ENCODE measurements at regions not wholly inside any gene's neighbourhood (a gene's known extent, or its start where the extent isn't known, plus 50 kb on each side); places are given as distances from the start of the nearest gene placed in this dataset.
"Not testable (repeated sequence)": the region's sequence is repeated elsewhere in the genome, so short reads cannot be mapped to it uniquely, and the experiment has no call there.

DNA sequence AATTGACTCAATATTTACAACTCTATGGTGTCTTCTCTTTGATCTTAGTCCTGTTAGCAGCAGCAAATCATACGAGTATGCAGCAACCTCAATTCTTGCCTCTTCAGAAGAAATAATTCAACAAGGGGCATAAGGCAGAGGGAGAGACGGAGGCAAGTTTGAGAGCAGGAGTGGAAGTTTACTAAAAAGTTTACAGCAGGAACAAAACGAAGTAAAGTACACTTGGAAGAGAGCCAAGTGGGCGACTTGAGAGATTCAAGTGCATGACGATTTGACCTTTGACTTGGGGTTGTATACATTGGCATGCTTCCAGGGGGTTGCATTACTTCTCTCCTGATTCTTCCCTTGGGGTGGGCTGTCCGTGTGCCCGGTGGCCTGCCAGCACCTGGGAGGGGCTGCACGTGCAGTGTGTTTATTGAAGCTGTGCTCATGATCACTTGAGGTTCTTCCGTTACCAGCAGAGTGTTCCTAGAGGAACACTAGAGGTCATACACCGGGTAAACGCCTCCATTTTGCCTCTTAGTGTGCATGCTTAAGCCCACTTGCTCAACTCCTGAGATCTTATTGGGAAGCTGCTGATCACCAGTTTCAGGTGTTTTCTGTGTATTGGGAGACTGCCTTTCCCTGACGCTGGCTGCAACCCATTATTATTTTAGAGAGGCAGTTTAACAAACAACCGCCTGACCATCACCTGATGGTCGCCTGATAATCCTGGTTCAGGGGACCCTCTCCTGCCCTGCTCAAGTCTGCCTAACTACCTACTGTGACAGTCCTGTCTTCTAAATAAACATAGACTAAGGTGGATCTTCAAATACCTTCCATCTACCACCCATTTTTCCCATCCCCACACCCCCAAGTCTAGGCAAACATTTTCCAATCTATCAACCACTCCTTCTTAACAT is 172.4 kb upstream of the MYLIP start:
- peak; percentile 5 for DNase-seq (ENCODE audit: low read depth, low spot score)

DNA sequence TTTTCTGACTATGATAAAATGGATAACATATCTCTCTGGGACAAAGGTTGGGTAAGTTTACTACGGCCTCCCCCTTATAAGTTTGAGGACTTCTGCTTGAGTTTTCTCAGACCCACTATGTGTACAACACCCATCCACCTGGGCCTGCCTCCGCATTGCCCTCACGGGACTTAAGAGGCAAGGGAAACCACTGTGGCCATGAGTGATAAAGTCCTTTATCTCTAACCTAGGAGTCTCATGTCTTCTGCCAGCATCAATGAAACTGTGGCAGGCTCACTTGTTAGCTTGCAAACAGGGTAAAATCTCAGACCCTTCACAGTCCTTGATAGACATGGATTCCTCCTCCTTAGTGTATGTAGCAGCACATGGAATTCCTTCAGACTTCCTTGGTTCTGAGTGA is 173.4 kb upstream of the MYLIP start:
- DNase-seq (ENCODE audit: low read depth, low spot score) = no peak

DNA sequence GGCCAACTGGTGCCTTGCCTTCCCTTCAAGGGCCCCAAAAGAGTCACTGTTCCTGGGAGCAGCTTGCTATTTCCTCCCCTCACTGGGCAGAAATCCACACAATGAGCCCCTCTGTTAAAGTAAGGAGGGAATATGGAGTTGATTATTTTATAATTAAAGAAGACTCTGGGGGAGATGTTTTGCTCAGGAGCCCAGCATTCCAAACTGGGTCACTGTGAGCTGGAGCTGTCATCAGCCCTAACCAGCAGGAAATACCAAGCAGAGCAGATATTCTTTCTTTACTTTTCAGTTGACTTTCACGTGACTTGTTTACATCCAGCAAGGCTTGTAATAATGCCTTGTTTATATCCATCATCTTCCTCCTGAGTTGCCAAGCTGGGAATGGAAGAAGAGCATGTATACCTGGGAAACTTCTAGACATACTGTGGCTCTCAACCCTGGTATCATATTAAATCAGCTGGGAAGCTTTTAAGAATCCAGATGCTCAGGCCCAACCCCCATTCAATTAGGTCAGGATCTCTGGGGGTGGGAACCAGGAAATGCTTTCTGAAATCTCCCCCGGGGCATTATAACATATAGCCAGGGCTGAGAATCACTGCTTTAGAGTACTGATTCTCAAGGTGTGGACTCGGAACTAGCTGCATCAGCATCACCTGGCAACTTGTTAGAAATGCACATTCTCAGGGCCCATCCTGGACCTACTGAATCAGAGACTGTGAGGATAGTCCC is 175.6 kb upstream of the MYLIP start:
- DNase-seq (ENCODE audit: low read depth, low spot score) = peak; percentile 4

DNA sequence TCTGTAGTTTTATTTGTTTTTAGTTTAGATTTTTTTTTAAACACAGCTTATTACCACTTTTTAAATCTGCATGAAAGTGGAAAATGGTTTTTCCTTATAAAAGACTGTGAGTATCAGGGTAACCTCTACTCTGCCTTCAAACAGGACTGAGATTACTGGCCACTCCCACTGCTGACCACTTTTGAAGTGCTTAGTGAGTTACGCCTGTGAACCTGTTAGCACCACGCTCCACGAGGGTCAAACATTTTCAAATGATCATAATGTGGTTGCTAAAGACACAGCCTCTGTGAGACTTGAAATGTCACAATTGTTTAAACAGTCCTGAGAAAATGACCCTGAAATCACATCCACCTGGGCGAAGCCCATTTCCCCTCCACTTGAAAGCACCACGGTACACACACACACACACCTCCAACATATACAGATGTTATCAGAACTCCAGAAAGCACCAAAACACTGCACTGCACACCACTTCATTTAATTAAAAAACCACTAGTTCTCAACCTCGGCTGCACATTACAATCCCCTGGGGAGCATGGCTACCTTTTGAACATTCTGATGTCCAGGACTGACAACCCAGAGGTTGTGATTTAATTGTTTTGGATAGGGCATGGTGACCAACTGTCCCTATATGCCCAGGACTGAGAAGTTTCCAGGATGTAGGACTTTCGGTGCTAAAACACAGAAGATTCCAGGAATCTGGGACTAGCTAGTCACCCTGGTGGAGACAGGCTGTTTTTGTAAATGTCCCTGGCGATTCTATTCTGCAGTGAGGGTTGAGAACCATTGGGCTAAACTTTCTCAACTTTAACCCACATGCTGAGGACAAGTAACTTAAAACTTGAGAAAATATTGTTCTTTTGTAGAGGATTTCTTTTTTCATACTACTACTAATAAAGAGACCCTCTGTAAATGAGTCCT is 176.4 kb upstream of the MYLIP start:
- no peak for DNase-seq (ENCODE audit: low read depth, low spot score)

DNA sequence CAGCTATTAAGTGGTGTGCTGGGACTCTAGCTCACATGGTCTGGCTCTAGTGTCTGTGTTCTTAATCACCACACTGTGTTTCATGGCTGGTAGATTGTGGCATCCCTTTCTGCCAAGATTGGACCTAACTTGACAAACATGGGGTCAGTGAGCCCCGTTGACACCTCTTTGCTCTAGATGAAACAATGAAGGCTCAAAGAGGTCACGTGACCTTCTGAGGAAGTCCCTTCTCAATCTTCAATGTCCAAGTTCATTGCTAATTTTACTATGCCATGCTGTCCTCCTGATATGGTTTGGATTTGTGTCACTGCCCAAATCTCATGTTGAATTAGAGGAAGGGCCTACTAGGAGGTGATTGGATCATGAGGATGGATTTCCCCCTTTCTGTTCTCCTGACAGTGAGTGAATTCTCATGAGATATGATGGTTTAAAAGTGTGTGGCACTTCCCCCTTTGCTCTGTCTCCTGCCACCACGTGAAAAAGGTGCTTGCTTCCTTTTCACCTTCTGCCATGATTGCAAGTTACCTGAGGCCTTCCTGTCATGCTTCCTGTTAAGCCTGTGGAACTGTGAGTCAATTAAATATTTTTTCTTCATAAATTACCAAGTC is 177.8 kb upstream of the MYLIP start:
- DNase-seq (ENCODE audit: low read depth, low spot score) = no peak

DNA sequence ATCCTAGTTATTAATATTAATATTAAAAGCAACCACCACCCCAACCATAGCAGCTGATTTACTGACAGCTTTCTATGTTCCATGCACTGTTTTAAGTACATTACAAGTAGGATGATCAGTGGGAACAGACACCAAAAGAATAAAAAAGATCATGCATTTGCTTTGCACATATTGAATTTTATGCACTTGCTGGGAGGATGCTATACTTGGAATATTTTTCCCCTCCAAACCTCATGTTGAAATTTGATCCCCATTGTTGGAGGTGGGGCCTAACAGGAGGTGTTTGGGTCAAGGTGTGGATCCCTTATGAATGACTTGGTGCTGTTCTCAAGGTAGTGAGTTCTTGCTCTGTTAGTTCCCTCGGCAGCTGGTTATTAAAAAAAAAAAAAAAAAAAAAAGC is 178.9 kb upstream of the MYLIP start:
- DNase-seq (ENCODE audit: low read depth, low spot score) = no peak

DNA sequence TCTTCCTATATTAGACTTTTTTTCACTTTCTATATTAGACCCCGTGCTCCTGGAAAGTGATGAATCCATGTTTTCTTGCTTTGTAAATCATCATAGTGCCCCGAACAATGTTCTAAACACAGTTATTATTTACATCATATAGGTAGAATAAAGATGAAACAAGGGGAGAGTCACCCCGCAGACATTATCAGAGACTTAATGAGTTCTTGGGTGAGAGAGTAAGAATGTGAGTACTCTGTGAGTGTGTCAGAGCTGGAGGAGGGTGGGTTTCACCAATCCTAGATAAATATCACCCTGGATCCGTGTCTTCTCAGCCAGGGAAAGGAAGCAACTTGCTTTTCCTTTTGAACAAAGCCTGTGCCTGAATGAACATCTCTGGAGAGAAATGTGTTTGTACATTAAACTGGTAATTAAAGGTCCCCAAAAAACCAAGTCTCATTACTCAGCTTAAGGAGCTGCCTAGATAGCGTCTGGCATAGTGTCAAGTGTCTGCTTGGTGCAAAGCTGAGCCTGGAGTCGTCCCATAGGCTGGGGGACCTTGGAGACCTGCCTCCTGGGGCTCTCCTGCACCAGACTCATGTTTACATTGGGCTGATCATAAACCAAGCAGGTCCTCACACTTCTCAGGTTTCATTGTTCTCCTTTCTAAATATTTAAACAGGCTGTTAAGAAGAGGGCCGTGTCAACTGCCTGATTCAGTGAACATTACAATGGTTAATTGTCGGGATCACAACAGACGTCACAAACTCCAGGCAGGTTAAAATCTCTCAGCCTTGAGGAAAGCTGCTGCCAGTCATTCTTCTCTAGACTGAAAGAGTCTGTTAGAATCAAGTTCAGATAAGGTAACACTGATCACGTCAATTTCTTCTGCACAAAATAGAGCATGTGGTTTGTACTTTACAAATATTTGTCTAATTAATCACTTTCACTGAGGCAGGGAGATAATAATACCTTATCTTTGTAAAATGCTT is 179.7 kb upstream of the MYLIP start:
- peak; percentile 29 for DNase-seq (ENCODE audit: low read depth, low spot score)

DNA sequence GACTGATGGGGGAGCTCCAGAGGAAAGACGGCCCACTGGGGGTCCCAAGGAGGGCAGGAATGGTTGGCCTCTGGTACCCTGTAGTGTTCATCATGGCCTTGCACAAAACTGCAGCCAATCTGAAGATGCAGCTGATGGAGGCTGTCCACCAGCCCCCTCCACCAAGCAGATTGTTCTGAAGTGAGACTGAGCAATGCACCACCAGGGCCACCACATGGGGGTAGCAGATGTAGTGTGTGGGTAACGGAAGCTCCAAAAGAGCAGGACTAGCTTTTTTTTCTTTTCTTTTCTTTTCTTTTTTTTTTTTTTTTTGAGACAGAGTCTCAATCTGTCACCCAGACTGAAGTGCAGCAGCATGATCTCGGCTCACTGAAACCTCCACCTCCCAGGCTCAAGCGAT is 181.0 kb upstream of the MYLIP start:
- no peak for DNase-seq (ENCODE audit: low read depth, low spot score)

DNA sequence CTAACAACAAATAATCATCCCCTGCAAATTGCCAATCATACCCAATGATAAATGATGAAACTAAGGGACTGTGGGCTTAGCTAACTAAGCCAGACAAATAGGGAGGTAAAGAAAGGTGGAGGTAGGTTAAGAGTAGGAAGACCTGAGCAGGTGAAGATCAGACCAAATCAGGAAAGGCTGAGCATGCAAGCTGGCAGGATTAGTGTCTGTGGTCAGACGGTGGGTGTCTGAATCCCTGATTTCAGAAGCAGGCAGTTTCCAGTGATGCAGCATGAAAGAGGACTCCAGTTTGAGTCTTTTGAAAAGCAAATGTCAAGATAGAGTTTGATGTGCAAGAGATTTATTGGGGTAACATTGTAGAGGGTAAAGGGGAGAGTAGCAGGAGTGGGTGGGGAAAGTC is 181.4 kb upstream of the MYLIP start:
- no peak for DNase-seq (ENCODE audit: low read depth, low spot score)

DNA sequence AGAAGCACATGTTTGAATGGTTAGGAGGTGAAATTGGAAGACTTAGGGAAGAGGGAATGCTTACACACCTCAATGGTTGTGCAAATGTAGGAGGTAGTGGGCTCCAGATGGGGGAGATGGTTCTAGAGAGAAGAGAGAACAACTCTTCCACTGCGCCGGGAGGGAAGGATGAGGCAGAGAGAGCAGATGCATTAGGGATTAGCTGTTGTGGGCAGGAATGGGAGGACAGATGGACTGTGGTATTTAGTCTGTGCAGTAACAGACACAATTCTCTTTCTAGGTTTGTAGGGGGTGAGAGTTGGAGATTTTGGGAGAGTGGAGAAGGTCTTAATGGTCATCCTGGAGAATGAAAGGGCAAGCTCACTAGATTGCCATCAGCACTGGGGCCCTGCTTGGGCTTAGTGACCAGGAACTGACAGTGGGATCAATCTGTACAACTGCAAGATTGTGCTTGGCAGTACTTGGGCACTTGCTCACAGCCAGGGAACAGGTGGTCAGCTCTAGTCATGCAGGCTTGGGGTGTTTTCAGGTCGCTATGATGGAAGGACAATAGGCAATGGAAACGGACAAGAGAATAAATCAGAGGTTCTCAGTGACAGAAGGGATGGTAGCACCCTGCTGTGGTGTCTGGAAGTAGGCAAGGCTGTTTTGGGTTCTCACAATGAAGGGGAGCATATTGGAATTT is 182.0 kb upstream of the MYLIP start:
- no peak for DNase-seq (ENCODE audit: low read depth, low spot score)

DNA sequence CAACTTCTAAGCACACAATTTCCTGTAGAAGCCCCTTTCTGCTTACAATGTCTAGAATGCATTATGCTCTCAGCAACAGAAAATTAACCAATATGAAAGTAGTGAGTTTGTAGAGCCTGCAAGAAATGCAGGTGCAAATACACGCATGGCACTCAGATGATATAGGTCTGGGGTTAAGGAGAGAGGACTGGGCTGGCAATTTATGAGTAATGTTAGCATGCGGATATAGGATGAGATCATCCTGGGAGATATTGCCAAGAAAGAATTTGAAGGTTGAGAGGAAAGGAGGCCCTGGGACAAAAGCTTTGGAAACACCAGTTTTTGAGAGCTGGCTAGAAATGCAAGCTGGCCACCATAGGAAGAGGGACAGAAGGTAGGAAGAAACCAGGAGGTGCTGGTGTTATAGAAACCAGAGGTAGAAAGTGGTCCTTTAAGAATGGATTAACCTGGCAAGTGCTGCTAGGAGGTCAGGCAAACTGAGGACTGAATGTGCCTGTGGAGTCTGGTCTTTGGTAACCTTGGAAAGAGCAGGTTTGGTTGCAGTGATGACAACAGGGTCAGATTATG is 183.2 kb upstream of the MYLIP start:
- DNase-seq (ENCODE audit: low read depth, low spot score) = peak; percentile 4

DNA sequence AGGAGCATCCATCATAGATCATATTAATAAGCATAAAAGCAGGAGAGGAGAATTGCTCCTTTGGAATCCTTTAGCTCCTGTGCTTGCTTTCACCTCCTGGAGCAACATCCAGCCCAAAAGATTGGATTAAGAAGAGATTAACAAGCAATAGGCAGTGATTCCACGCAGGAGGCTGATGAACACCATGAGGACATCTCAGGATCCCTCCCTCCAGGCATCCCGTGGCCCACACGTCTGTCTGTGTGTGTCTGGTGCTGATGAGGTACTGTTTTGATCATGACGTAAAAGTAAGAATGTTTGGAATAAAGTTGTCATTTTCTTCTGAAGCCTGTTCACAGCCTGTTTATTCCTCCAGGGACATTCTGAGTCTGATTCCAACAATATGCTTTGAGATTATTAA is 185.5 kb upstream of the MYLIP start:
- DNase-seq (ENCODE audit: low read depth, low spot score) = no peak

DNA sequence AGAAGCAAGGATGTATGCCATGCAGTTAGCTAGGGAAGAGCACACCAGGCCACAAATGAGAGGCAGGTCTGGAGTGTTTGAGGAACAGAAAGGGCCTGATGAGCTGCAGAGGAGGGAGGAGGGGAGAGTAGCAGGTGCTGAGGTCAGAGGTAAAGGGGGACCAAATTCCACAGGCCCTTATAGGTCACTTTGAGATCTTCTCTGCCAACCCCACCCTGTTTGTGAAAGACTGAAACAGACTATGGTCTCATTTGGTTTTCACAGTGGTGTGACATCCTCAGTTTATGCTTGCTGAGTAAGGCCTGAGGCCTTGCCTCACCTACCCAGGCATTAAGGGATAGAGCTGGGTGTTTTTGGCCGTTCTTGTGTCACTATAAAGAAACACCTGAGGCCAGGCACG is 187.7 kb upstream of the MYLIP start:
- DNase-seq (ENCODE audit: low read depth, low spot score) = no peak

DNA sequence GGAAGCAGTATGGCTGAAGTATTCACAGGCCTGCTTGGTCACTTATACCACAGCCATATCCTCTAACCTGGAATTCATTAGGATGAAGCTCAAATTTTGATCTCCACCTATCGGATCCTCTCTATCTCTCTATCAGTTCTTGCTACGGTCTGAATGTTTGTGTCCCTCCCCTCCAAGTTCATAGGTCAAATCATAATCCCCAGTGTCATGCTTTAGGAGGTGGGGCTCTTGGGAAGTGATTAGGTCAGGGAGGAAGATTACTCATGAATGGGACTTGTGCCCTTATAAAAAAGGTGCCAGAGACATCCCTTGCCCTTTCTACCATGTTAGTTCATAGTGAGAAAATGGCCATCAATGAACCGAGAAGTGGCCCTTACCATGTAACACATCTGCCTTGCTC is 190.8 kb upstream of the MYLIP start:
- no peak for DNase-seq (ENCODE audit: low read depth, low spot score)

DNA sequence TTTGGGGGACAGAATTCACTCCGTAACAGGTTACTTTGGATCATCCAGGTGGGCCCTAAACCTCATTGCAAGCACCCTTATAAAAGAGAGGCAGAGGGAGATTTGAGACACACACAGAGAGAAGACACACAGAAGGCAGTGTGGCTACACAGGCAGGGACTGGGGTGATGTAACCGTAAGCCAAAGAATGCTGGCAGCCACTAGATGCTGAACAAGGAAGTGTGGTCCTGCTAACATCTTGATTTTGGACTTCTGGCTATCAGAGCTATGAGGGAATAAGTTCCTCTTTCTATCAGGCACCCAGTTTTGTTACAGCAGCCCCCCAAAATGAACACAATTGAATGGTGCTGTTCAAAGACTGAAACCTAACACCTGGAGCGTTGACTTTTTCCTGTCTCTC is 191.3 kb upstream of the MYLIP start:
- DNase-seq (ENCODE audit: low read depth, low spot score) = no peak

DNA sequence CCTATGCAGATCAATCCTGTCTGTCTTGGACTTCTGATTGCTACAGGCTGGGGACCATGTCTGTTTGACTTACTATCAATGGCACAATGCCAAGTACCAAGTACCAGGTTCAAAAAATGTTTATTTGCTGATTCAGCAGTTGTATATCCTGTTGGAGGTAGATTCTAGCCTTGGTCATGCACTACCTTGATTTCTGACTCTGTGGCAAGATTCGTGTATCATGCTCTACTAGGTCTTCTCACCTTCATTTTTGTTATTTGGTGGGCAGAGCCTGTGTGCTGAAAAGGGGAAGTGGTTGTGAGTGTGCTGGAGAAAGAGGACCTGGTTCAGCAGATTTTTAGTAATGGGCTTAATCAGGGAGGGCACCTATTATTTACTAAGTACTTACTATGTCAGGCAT is 192.4 kb upstream of the MYLIP start:
- DNase-seq (ENCODE audit: low read depth, low spot score) = no peak

DNA sequence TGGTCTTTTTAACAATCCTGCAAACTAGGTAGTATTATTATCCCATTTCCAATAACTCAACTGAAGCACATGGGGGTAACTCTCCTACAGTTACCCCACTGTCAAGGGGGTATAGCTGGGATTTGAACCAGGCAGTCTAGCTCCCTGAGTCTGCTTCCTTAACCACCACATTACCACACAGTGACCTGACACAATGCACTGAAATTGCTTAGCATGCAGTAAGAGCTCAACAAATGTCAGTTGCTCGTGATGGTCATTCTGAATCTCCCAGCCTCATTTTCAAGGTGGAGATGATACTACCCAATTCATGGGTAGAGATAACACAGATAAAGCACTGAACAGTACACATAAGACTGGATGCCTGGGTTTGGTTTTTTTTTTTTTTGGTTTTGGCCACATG is 193.2 kb upstream of the MYLIP start:
- no peak for DNase-seq (ENCODE audit: low read depth, low spot score)

DNA sequence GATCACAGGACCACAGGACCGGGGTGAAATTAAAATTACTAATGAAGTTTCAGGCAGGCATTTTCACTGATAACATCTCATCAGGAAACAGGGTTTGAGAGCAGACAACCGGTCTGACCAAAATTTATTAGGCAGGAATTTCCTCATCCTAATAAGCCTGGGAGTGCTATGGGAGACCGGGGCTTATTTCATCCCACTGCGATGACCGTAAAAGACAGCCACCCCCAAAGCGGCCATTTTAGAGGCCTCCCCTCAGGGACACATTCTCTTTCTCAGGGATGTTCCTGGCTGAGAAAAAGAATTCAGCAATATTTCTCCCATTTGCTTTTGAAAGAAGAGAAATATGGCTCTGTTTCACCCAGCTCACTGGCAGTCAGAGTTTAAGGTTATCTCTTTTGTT is 197.2 kb upstream of the MYLIP start:
- not testable (repeated sequence) for DNase-seq (ENCODE audit: low read depth, low spot score)

DNA sequence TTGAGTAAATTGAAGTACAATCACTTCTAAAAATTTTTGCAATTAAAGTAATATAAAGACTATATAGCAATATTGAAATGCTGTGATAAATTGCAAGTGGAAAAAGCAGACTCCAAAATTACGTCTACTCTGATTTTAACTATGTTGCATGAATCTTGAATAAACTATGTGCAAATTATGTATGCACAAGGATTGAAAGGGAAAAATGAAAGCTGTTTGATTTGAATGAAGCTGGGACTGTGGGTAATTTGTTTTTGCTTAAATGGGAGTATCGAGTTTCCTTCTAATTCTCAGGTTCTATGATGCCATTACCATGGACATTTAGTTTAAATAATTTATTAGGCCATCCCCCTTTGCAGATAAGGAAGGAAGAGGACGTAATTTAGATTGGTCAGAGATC is 198.7 kb upstream of the MYLIP start:
- no peak for DNase-seq (ENCODE audit: low read depth, low spot score)

DNA sequence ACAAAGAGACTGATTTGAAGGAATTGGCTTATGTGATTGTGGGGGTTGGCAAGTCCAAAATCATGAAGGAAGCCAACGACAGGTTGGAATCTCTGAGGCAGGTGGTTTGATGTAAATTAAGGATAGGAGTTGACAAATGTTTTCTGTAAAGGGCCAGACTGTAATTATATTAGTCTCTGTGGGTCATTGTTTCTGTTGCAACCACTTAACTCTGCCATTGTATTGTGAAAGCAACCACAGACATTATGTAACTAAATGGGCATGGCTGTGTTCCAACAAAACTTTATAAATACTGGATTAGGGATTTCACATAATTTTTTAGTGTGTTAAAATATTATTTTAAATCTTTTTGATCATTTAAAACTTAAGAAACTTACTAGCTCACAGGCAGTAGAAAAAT is 199.2 kb upstream of the MYLIP start:
- DNase-seq (ENCODE audit: low read depth, low spot score) = no peak

All from astrocyte of the hippocampus (primary cell).